Hepatocyte (in vitro differentiated cells): ENCODE measurements at regions not wholly inside any gene's neighbourhood (a gene's known extent, or its start where the extent isn't known, plus 50 kb on each side); places are given as distances from the start of the nearest gene placed in this dataset.

Experiments used
- CTCF ChIP-seq: fragments of 200-600 bp; sonication (generic); IDR thresholded peaks from 2 replicates; pipeline ENCODE4 v1.5.1; 2016; ENCODE audit warnings: antibody characterized with exemption, mild to moderate bottlenecking; ENCODE audit not compliant: poor library complexity
- EZH2phosphoT487 ChIP-seq: fragments of 200-600 bp; sonication (generic); IDR thresholded peaks from one replicate; pipeline ENCODE4 v1.6.1; 2018; ENCODE audit warnings: antibody characterized with exemption, mild to moderate bottlenecking, low read depth, moderate library complexity; ENCODE audit not compliant: unreplicated experiment, severe bottlenecking

- TF ChIP-seq CTCF, result no peak
- no peak for TF ChIP-seq EZH2phosphoT487
Observed at GRCh38 chr20:18901980-18902737, 88.6 kb downstream of the SCP2D1 start.
